ENCODE measurements at regions not wholly inside any gene's neighbourhood (a gene's known extent, or its start where the extent isn't known, plus 50 kb on each side); places are given as distances from the start of the nearest gene placed in this dataset.

GRCh38 chr16:52092126-52092525 lies 454.8 kb downstream of the TOX3 start:
- DNase-seq, result no peak

GRCh38 chr16:52090080-52090479 lies 456.9 kb downstream of the TOX3 start:
- DNase-seq, result no peak

GRCh38 chr16:52089476-52089875 lies 457.5 kb downstream of the TOX3 start:
- DNase-seq, result no peak

GRCh38 chr16:52086901-52087300 lies 460.0 kb downstream of the TOX3 start:
- no peak for DNase-seq

GRCh38 chr16:52078716-52079655 lies 468.0 kb downstream of the TOX3 start:
- no peak for DNase-seq

- no peak for DNase-seq
Observed at GRCh38 chr16:52077607-52078006, 469.3 kb downstream of the TOX3 start.

GRCh38 chr16:52076801-52077201 lies 470.1 kb downstream of the TOX3 start:
- DNase-seq, result no peak

- DNase-seq, result no peak
Observed at GRCh38 chr16:52076332-52076731, 470.6 kb downstream of the TOX3 start.

- no peak for DNase-seq
Observed at GRCh38 chr16:52074133-52074532, 472.8 kb downstream of the TOX3 start.

GRCh38 chr16:52073024-52073423 lies 473.9 kb downstream of the TOX3 start:
- no peak for DNase-seq

- no peak for DNase-seq
Observed at GRCh38 chr16:52071101-52071500, 475.8 kb downstream of the TOX3 start.

GRCh38 chr16:52070341-52071057 lies 476.4 kb downstream of the TOX3 start:
- no peak for DNase-seq

GRCh38 chr16:52069866-52070265 lies 477.1 kb downstream of the TOX3 start:
- DNase-seq, result no peak

GRCh38 chr16:52068447-52069074 lies 478.4 kb downstream of the TOX3 start:
- no peak for DNase-seq

GRCh38 chr16:52066962-52067361 lies 480.0 kb downstream of the TOX3 start:
- no peak for DNase-seq

GRCh38 chr16:52056259-52056658 lies 490.7 kb downstream of the TOX3 start:
- no peak for DNase-seq

GRCh38 chr16:52055381-52055780 lies 491.6 kb downstream of the TOX3 start:
- DNase-seq, result no peak

GRCh38 chr16:52054326-52054725 lies 492.6 kb downstream of the TOX3 start:
- no peak for DNase-seq

GRCh38 chr16:52052818-52053217 lies 494.1 kb downstream of the TOX3 start:
- DNase-seq, result no peak

- DNase-seq, result no peak
Observed at GRCh38 chr16:52051414-52052172, 495.4 kb downstream of the TOX3 start.

- DNase-seq, result no peak
Observed at GRCh38 chr16:52050418-52050817, 496.5 kb downstream of the TOX3 start.

- DNase-seq, result no peak
Observed at GRCh38 chr16:52035436-52035835, 511.5 kb downstream of the TOX3 start.

GRCh38 chr16:52034830-52035229 lies 512.1 kb downstream of the TOX3 start:
- DNase-seq, result no peak

All from activated naive CD4-positive, alpha-beta T cell (primary cell).